ENCODE measurements at regions not wholly inside any gene's neighbourhood (a gene's known extent, or its start where the extent isn't known, plus 50 kb on each side); places are given as distances from the start of the nearest gene placed in this dataset.
"Not testable (repeated sequence)": the region's sequence is repeated elsewhere in the genome, so short reads cannot be mapped to it uniquely, and the experiment has no call there.

DNA sequence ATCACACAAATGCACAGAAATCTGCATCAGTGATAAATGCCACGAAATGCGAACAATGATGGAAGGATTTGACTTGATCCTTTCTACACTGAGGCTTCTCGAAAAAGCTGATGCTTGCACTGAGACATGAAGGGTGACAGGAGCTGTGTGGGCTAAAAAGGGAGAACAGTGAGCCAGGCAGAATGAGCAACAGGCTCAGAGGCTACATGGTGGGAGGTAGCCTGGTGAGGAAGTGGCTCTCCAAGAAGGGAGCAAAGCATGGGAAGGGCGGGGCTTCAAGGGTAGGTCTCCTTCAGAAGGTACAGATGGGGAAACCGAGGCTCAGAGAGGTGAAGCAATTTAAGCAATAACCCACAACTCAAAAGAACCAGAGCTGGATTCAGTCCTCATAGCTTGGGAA, 82.4 kb downstream of the TRIM43 start:
- H3K4me3 Mint-ChIP-seq, result no peak overlapping the region
- no peak for ATAC-seq (replicated peaks)
- H3K9me3 Mint-ChIP-seq, result no peaks in the 10 kb centered on the region
- no peak overlapping the region for H3K27ac Mint-ChIP-seq
- peaks cover 22% of the 10 kb centered on the region for H3K27me3 Mint-ChIP-seq
- peaks cover under 1% of the 10 kb centered on the region for H3K4me1 Mint-ChIP-seq
- no peaks in the 10 kb centered on the region for H3K36me3 Mint-ChIP-seq (ENCODE audit: low read depth)

DNA sequence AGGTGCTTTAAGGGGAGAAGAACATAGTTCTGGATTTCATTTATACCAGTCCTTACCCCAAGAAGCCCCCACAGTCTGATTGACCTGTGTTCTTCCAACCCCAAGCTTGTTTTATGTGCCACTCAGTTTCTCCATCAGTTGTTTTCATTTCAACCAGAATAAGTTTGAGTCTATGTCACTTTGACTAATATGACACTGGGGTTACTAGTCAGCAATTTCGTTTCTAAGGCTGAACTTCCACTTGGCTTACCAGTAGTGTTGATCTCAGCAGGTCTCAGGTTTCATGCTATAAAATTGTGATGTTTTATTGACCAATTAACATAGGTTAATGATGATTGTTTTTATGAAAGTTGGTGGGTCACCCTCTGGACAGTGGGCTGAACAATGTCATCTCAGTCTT, 84.8 kb downstream of the TRIM43 start:
- not testable (repeated sequence) for H3K36me3 Mint-ChIP-seq (ENCODE audit: low read depth); H3K27ac Mint-ChIP-seq; H3K4me3 Mint-ChIP-seq; H3K4me1 Mint-ChIP-seq; H3K9me3 Mint-ChIP-seq; ATAC-seq (replicated peaks)
- peaks cover 28% of the 10 kb centered on the region for H3K27me3 Mint-ChIP-seq

DNA sequence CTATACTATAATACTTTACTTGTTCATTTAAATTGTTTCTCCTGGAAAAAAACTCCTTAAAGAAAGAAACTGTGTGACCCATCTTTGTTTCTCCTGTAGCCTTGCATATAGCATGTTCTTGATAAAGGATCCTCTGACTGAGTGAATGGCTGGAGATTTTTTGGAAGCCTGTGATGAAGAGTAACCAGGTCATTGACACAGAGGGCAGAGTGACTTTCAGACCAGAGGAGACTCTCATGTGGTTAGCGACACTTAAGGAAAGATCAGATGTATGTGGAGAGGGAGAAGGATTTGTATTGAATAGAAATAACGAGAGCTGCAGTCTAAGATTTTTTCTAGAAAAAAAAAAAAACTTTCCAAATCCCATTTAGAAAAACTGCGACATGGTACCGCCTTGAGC, 85.5 kb downstream of the TRIM43 start:
- no peaks in the 10 kb centered on the region for H3K36me3 Mint-ChIP-seq (ENCODE audit: low read depth)
- H3K4me1 Mint-ChIP-seq, result no peaks in the 10 kb centered on the region
- peaks cover 32% of the 10 kb centered on the region for H3K27me3 Mint-ChIP-seq
- no peak overlapping the region for H3K27ac Mint-ChIP-seq
- H3K4me3 Mint-ChIP-seq, result no peak overlapping the region
- no peak for ATAC-seq (replicated peaks)
- H3K9me3 Mint-ChIP-seq, result no peaks in the 10 kb centered on the region

DNA sequence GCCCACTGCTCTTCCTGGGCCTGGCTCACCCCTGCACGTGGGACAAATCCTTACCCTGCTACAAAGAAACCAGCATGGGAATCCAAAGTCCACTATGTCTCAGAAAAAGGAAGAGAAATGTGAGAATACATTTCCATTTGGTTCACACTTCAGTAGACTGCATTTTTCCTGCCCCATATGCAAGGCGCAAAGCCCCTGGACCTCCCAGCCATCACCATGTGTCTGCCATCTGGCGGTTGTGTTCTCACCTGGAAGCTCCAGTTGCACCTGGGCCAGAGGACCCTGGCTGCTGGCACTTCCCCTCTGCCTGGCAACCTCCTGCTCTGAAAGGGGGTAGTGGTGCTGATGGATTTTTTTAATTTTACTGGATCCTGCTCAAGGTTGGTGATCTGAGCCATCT, 86.0 kb downstream of the TRIM43 start:
- peaks cover 35% of the 10 kb centered on the region for H3K27me3 Mint-ChIP-seq
- not testable (repeated sequence) for H3K9me3 Mint-ChIP-seq

DNA sequence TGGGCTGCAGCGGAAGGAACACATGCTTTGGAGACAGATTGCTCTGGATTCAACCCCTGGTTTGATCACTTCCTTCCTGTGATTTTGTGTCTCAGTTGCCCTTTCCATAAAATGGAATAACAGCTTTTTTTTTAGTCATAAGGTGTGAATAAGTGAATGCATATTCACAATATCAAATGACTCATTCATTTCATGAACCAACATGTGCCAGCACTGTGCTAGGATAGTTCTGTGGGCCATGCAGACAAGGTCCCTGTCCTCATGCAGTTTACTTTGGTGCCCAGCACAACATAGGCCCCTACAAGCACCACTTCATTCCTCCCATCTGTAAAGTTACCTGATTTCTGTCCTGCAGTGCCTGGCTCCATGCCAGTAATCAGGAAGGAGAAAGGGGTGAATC, 89.4 kb downstream of the TRIM43 start:
- not testable (repeated sequence) for H3K4me1 Mint-ChIP-seq; ATAC-seq (replicated peaks); H3K4me3 Mint-ChIP-seq; H3K9me3 Mint-ChIP-seq; H3K36me3 Mint-ChIP-seq (ENCODE audit: low read depth); H3K27ac Mint-ChIP-seq
- peaks cover 31% of the 10 kb centered on the region for H3K27me3 Mint-ChIP-seq

More for the DNA sequence above, 86.0 kb downstream of the TRIM43 start:
- ATAC-seq (replicated peaks); H3K27ac Mint-ChIP-seq; H3K4me3 Mint-ChIP-seq; H3K4me1 Mint-ChIP-seq; H3K36me3 Mint-ChIP-seq (ENCODE audit: low read depth): not testable (repeated sequence)

DNA sequence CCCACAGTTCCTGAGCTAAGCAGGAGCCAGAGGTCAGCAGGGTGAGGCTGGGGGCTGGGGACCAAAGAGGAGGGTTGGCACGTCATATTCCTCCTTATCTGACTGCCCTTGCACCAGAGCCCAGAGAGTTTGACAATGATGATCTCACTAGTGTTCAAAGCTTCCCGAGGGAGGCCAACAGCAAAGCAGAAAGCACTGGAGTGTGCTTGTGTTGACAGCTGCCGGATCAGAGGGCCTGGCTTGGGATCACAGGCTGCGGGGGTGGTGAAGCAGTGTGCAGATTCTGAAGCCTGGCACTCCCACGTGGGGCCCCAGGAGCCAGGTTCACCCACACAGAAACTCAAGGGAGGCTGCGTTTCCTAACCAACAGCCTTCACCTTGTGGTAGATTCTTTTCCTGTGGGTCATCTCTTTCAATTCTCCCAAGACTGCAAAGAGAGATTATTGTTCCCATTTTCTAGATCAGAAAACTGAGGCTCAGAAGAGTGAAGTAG, 89.8 kb downstream of the TRIM43 start:
- H3K27ac Mint-ChIP-seq; ATAC-seq (replicated peaks); H3K9me3 Mint-ChIP-seq; H3K4me3 Mint-ChIP-seq; H3K4me1 Mint-ChIP-seq; H3K36me3 Mint-ChIP-seq (ENCODE audit: low read depth): not testable (repeated sequence)
- peaks cover 31% of the 10 kb centered on the region for H3K27me3 Mint-ChIP-seq

DNA sequence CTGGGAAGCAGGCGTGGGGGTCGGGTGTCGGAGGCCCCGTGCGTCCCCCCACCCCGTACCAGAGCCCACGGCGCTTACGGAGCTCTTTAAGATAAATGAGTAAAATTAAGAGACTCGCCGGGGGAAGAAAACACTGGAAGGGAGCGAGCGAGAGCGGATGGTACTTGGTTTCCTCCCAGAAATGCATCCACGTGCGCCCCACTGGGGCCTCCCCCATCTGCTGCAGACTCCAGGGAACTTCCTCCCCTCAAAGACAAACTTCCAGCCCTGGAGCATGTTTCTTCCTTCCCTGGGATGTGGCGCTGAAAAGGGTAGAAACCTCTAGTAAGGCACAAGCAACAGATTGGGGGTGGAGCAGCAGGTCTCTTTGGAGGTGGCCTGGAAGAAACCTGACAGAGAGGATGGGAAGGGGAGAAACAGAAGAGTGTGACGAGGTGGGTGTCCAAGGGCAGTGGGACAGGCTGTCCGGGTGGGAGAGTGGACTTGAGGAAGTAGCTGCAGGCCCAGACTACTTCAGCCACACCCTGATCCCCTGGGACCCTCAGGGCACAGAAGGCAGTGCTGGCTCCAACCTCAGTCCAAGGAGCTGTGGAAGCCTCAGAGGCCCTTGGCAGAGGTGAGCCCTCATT, 91.2 kb downstream of the TRIM43 start:
- peaks cover 39% of the 10 kb centered on the region for H3K27me3 Mint-ChIP-seq
- not testable (repeated sequence) for H3K4me1 Mint-ChIP-seq; H3K9me3 Mint-ChIP-seq; H3K27ac Mint-ChIP-seq; ATAC-seq (replicated peaks); H3K36me3 Mint-ChIP-seq (ENCODE audit: low read depth)
- H3K4me3 Mint-ChIP-seq, result peak overlapping the region; percentile 59

DNA sequence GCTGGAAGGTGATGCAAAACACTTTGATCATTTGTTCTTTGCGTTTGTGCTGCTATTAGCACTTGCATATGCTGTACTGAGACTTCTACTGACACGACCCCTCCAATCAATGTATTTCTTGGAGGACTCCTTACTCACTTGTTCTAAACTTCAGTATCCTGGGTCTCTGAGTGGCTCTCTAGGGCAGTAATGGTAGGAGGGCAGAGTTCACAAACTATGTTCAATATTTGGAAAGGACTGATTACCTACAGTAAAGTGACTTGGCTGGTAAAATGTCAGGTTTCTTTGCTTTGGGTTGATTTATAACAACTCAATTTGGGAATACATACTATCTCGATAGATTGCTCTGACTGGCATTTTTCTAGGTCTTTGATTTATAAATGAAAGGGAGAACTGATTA, 93.7 kb downstream of the TRIM43 start:
- no peak for ATAC-seq (replicated peaks)
- H3K4me1 Mint-ChIP-seq, result no peaks in the 10 kb centered on the region

DNA sequence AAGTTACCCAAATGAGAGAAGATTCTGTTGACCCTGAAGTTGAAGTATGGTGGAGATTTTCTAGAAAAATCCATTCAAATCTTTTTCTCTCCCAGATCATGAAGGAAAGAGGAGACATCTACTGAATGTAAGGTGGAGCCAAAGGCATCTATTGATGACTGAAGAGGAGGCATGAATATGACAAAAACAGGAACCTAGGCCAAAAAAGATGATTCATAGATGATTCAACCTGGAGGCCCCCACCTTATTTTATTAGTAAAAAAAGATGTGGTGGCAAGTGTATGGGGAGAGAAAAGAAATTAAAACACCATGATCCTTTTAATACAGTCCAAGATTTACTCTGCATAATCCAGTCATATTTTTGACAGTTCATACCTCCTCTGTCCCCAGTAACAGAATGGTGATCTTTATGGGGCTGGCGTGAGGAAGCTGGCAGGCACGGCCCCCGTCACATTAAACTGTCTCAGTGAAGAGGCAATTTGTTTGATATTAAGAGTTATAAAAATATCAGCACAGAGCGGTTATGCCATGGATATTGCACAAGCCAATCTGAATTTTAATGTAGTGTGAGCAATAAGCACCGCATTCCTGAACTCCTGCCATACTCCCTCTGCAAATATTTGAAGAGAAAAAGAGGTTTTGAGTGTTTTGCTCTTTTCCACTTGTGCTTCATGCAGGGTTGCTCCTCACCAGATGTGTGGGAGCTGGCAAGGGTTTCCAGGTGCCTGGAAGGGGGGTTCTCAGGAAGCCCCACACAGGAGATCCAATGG, 94.4 kb downstream of the TRIM43 start:
- not testable (repeated sequence) for H3K4me1 Mint-ChIP-seq; H3K27ac Mint-ChIP-seq; ATAC-seq (replicated peaks); H3K4me3 Mint-ChIP-seq; H3K36me3 Mint-ChIP-seq (ENCODE audit: low read depth); H3K9me3 Mint-ChIP-seq
- H3K27me3 Mint-ChIP-seq, result peaks cover 31% of the 10 kb centered on the region

More for the DNA sequence above, 93.7 kb downstream of the TRIM43 start:
- Mint-ChIP-seq H3K27ac (no peak overlapping the region), H3K9me3 (no peaks in the 10 kb centered on the region), H3K27me3 (peaks cover 31% of the 10 kb centered on the region), H3K36me3 (ENCODE audit: low read depth) (no peaks in the 10 kb centered on the region), H3K4me3 (no peak overlapping the region)

DNA sequence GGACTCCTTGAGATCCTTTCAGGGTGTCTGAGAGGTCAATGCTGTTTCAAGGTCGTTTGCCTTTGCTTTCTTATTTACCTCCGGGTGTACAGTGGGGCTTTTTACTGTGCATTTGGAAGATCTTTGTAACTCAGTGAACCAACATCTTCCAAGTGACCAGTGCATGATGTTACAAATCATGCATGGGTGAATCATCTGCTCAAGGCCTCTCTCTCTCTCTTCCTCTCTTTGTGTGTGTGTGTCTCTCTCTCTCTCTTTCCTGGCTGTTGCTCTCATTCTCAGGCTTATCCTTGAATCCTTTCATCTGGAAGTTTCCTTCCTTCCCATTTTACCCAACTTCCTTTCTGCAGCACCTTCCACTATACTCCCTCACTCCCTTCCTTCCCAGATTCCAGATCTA, 96.1 kb downstream of the TRIM43 start:
- ATAC-seq (replicated peaks); H3K4me1 Mint-ChIP-seq; H3K36me3 Mint-ChIP-seq (ENCODE audit: low read depth); H3K4me3 Mint-ChIP-seq; H3K9me3 Mint-ChIP-seq; H3K27ac Mint-ChIP-seq: not testable (repeated sequence)
- peaks cover 23% of the 10 kb centered on the region for H3K27me3 Mint-ChIP-seq

DNA sequence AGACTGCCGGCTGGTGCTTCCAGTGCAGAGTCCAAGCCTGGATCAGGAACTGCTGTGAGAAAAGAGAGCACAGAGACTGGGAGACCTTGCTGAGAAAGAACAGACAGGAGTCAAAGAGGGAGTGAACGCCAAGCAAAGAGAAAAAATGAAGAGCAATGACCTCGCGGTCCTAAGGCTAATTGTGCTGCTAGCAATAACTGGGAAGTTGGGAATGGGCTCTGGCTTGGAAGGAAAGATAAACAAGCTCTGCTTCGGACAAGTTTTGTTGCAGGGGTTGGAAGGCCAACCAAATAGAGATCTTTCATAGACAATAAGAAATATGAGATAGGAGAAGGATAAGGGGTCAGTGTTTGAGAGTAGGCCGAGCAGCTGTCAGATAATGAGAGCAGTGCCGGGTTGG, 99.4 kb downstream of the TRIM43 start:
- not testable (repeated sequence) for ATAC-seq (replicated peaks); H3K36me3 Mint-ChIP-seq (ENCODE audit: low read depth); H3K4me1 Mint-ChIP-seq; H3K27ac Mint-ChIP-seq; H3K9me3 Mint-ChIP-seq; H3K4me3 Mint-ChIP-seq
- H3K27me3 Mint-ChIP-seq, result peaks cover 17% of the 10 kb centered on the region

DNA sequence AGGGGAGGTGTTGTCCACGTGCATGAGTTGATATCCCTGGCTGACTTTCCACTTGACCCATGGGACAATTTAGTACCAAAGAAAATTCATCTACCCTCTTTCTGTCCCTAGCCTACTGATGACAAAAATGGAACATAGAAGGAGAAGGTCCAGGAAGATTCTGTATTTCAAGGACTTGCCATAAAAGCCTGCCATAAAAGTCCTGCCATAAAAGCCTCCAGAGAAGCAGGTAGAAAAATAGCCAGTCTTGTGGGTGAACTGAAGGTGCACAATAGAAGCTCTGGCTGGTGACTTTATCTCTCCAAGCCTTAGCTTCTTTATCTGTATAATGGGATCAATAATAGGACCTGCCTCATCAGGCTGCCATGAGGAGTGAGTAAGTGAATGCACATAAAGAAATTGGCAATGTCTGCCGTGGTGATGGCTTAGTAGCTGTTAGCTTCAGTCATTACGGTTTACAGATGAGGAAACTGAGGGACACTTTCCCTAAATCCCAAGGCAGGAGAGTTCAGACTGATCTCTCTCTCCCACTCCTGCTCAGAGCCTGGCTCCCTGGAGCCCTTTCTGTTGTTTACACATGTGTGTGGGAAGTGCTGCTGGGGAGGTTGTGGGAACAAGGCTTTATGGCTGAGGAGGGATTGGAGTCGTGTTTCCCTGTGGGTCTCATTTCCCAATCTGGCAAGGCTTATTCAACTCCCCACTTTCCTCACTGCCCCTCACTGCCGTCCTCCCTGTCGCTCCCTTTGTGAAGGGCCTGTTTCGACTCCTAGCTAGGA, 101.5 kb downstream of the TRIM43 start:
- not testable (repeated sequence) for H3K27ac Mint-ChIP-seq; ATAC-seq (replicated peaks); H3K4me3 Mint-ChIP-seq; H3K4me1 Mint-ChIP-seq; H3K9me3 Mint-ChIP-seq; H3K36me3 Mint-ChIP-seq (ENCODE audit: low read depth)
- peaks cover 22% of the 10 kb centered on the region for H3K27me3 Mint-ChIP-seq

DNA sequence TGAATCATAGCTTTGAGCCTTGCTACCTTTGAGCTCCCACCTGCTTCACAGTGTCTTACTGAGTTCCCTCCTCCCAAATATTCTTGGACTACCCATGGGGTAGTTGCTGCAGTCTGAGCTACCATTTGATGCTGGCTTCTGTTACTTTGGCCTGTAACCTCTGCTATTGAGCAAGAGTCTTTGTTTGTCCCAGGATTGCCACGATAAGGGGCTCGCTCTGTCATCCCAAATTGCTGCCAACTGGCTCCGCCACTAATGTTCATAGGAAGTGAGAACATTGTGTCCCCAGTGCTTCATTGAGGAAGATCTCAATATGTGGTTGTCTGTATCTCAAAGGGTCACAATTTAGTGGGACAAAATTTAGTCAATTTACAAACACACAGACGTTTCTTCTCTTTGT, 103.8 kb downstream of the TRIM43 start:
- Mint-ChIP-seq H3K9me3 (no peaks in the 10 kb centered on the region), H3K4me1 (no peaks in the 10 kb centered on the region), H3K27me3 (peaks cover 28% of the 10 kb centered on the region), H3K27ac (no peak overlapping the region), H3K4me3 (no peak overlapping the region), H3K36me3 (ENCODE audit: low read depth) (no peaks in the 10 kb centered on the region)
- ATAC-seq (replicated peaks), result no peak

DNA sequence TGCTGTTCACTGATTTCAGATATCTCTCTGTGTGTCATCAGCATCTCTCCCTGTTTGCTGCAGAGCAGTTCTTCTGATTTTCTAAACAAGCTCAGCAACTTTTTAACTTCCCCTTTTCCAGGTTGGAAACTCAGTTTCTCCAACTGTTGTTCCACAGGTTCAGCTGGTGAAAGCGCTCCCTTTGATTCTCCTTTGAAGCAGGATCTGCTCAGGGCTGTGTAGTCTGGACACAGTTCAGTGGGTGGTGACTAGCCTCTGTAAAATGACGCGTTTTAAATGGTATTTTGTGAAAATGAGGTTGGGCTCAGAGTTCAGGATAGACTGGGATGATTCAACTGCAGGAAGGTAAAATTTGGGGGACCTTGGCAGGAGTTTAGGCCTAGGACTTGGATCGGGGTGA, 106.3 kb downstream of the TRIM43 start:
- Mint-ChIP-seq H3K27ac (no peak overlapping the region), H3K4me3 (no peak overlapping the region), H3K4me1 (no peaks in the 10 kb centered on the region), H3K9me3 (no peaks in the 10 kb centered on the region), H3K36me3 (ENCODE audit: low read depth) (no peaks in the 10 kb centered on the region), H3K27me3 (peaks cover 31% of the 10 kb centered on the region)
- no peak for ATAC-seq (replicated peaks)
